ENCODE measurements at regions not wholly inside any gene's neighbourhood (a gene's known extent, or its start where the extent isn't known, plus 50 kb on each side); places are given as distances from the start of the nearest gene placed in this dataset.

DNA sequence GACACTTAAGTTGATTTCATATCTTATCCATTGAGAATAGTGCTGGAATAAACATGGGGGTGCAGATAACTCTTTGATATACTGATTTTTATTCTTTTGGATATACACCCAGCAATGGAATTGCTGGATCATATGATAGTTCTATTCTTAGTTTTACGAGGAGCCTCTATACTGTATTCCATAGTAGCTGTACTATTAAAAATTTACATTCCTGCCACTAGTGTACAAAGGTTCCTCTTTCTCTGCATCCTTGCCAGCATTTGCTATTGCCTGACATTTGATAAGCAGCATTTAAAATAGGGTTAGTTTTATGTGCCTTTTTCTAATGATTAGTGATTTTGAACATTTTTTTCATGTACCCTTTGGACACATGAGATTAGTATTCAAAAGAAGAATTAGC is 554.2 kb downstream of the JRKL start:
- WGBS, 3 donors, result 67 to 81% (median 73%) methylated on average over 1 of the region's 1 CpG
- DNase-seq, result no peak
- H3K36me3 ChIP-seq (ENCODE audit: control insufficient read depth in 3 of 3, insufficient read depth in 2 of 3, low read depth in 1 of 3, low read length in 3 of 3), result no peaks in the 10 kb centered on the region
- FAIRE-seq, result no peak
- no peaks in the 10 kb centered on the region for H3K27me3 ChIP-seq (ENCODE audit: control insufficient read depth in 3 of 3, insufficient read depth in 3 of 3, low read length in 3 of 3)
- H3K4me1 ChIP-seq (ENCODE audit: control insufficient read depth in 3 of 3, insufficient read depth in 2 of 3, low read depth in 1 of 3, low read length in 2 of 3), result no peaks in the 10 kb centered on the region
- no peak overlapping the region for H3K4me3 ChIP-seq (ENCODE audit: low read depth in 1 of 3, low read length in 3 of 3)
- H3K9me3 ChIP-seq (ENCODE audit: control insufficient read depth in 2 of 2, insufficient read depth in 1 of 2, low read depth in 1 of 2, low read length in 1 of 2), result no peaks in the 10 kb centered on the region
- no peak overlapping the region for H3K27ac ChIP-seq (ENCODE audit: low read depth in 1 of 3, low read length in 2 of 3)

DNA sequence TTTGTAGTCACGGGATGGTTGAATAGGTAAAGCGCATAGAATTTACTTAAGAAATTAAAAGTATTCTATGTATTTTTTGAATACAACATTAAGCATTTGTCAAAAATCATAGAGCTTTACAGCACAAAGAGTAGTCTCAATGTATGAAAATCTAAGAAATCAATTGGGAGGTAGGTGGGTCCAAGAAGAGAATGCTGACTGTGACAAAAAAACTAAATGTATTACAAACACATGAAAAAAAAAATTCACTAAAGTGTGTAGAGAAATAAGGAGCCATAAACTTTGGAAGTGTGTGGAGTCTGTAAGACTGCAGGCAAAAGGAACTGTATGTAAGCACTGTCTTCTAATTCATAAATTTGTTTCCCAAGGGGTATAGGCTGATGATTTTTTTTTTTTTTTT is 558.3 kb downstream of the JRKL start:
- no peak for FAIRE-seq
- Histone ChIP-seq H3K27ac (ENCODE audit: low read depth in 1 of 3, low read length in 2 of 3) (no peak overlapping the region), H3K27me3 (ENCODE audit: control insufficient read depth in 3 of 3, insufficient read depth in 3 of 3, low read length in 3 of 3) (no peaks in the 10 kb centered on the region), H3K9me3 (ENCODE audit: control insufficient read depth in 2 of 2, insufficient read depth in 1 of 2, low read depth in 1 of 2, low read length in 1 of 2) (no peaks in the 10 kb centered on the region), H3K36me3 (ENCODE audit: control insufficient read depth in 3 of 3, insufficient read depth in 2 of 3, low read depth in 1 of 3, low read length in 3 of 3) (no peaks in the 10 kb centered on the region), H3K4me3 (ENCODE audit: low read depth in 1 of 3, low read length in 3 of 3) (no peak overlapping the region), H3K4me1 (ENCODE audit: control insufficient read depth in 3 of 3, insufficient read depth in 2 of 3, low read depth in 1 of 3, low read length in 2 of 3) (no peaks in the 10 kb centered on the region)
- 91 to 94% (median 93%) methylated on average over 2 of the region's 2 CpGs for WGBS, 3 donors
- DNase-seq, result no peak

DNA sequence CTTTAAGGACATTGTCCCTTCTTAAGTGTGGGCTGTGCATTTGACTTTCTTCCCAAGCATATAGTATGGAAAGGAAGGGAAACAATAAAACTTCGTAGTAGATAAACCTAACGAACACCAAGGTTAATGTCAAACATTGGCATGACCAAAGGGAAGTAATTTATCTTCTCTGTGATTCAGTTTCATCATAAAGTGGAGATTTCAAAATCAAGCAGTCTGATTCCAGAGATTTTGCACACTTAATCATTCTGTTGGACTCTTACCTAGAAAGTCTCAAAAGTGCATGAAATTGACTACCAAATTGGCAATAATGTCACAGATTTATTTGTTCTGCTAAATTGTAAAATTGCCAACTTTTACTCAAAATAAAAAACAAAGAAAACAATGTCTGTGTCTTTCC is 559.7 kb downstream of the JRKL start:
- H3K4me1 ChIP-seq (ENCODE audit: control insufficient read depth in 3 of 3, insufficient read depth in 2 of 3, low read depth in 1 of 3, low read length in 2 of 3), result no peaks in the 10 kb centered on the region
- H3K27ac ChIP-seq (ENCODE audit: low read depth in 1 of 3, low read length in 2 of 3), result no peak overlapping the region
- DNase-seq, result no peak
- no peaks in the 10 kb centered on the region for H3K36me3 ChIP-seq (ENCODE audit: control insufficient read depth in 3 of 3, insufficient read depth in 2 of 3, low read depth in 1 of 3, low read length in 3 of 3)
- H3K4me3 ChIP-seq (ENCODE audit: low read depth in 1 of 3, low read length in 3 of 3), result no peak overlapping the region
- WGBS, 3 donors, result 5 to 26% (median 25%) methylated on average over 2 of the region's 2 CpGs
- FAIRE-seq, result no peak
- no peaks in the 10 kb centered on the region for H3K9me3 ChIP-seq (ENCODE audit: control insufficient read depth in 2 of 2, insufficient read depth in 1 of 2, low read depth in 1 of 2, low read length in 1 of 2)
- no peaks in the 10 kb centered on the region for H3K27me3 ChIP-seq (ENCODE audit: control insufficient read depth in 3 of 3, insufficient read depth in 3 of 3, low read length in 3 of 3)

DNA sequence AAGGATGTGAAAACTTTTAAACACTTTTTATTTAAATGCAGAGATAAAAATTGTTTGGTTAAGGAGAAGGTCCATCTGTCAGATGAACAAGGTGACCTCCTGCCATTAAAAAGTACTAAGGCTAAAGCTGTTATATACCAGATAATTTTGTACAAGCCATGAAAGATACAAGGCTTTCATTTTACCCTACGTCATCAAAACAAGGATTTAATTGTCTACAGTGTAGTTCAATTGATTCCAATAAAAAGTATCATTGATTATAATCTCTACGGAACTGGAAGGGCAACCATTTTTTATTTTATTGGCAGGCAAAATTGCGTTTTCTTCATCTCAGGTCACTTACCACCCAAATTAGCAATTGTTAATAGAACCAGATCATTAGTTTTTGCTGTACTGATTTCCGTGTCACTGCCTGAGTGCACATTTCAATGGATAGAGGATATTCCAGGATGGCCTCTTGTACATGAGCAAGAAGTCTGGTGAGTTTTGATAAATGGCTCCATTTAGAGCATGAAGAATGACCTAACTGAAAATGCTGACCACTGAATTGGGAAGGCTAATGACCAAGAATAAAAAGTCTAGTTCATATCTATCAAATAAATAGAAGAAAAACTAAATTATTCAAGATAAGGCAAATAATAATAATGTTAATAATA is 564.9 kb downstream of the JRKL start:
- FAIRE-seq (no peak), DNase-seq (no peak)
- H3K4me3 ChIP-seq (ENCODE audit: low read depth in 1 of 3, low read length in 3 of 3), result no peak overlapping the region
- no peaks in the 10 kb centered on the region for H3K36me3 ChIP-seq (ENCODE audit: control insufficient read depth in 3 of 3, insufficient read depth in 2 of 3, low read depth in 1 of 3, low read length in 3 of 3)
- H3K27ac ChIP-seq (ENCODE audit: low read depth in 1 of 3, low read length in 2 of 3), result no peak overlapping the region
- WGBS, 3 donors, result 65 to 81% (median 68%) methylated on average over 4 of the region's 4 CpGs
- no peaks in the 10 kb centered on the region for H3K4me1 ChIP-seq (ENCODE audit: control insufficient read depth in 3 of 3, insufficient read depth in 2 of 3, low read depth in 1 of 3, low read length in 2 of 3)
- no peaks in the 10 kb centered on the region for H3K27me3 ChIP-seq (ENCODE audit: control insufficient read depth in 3 of 3, insufficient read depth in 3 of 3, low read length in 3 of 3)
- H3K9me3 ChIP-seq (ENCODE audit: control insufficient read depth in 2 of 2, insufficient read depth in 1 of 2, low read depth in 1 of 2, low read length in 1 of 2), result no peaks in the 10 kb centered on the region

DNA sequence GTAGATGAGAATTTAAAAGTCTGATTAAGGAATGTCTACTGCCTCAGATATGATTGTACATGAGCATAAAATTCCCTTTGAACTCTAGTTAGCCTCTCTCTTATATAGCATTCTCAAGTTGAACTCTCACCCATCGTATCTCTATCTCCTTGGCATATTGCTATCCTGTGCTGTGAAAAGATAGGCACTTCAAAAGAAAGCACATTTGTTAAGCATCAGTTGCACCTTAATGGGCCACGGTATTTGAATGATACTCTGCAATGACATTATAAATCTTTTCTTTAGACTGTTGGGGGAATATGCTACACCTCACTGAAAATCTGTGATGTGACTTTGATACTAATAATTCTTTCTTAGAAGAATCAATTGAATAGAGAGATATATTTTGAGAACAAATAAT is 570.7 kb downstream of the JRKL start:
- DNase-seq (no peak), FAIRE-seq (no peak)
- Histone ChIP-seq H3K27me3 (ENCODE audit: control insufficient read depth in 3 of 3, insufficient read depth in 3 of 3, low read length in 3 of 3) (no peaks in the 10 kb centered on the region), H3K27ac (ENCODE audit: low read depth in 1 of 3, low read length in 2 of 3) (no peak overlapping the region), H3K4me3 (ENCODE audit: low read depth in 1 of 3, low read length in 3 of 3) (no peak overlapping the region), H3K4me1 (ENCODE audit: control insufficient read depth in 3 of 3, insufficient read depth in 2 of 3, low read depth in 1 of 3, low read length in 2 of 3) (no peaks in the 10 kb centered on the region), H3K9me3 (ENCODE audit: control insufficient read depth in 2 of 2, insufficient read depth in 1 of 2, low read depth in 1 of 2, low read length in 1 of 2) (no peaks in the 10 kb centered on the region), H3K36me3 (ENCODE audit: control insufficient read depth in 3 of 3, insufficient read depth in 2 of 3, low read depth in 1 of 3, low read length in 3 of 3) (no peaks in the 10 kb centered on the region)
- 43 to 71% (median 51%) methylated on average over 2 of the region's 2 CpGs for WGBS, 3 donors

DNA sequence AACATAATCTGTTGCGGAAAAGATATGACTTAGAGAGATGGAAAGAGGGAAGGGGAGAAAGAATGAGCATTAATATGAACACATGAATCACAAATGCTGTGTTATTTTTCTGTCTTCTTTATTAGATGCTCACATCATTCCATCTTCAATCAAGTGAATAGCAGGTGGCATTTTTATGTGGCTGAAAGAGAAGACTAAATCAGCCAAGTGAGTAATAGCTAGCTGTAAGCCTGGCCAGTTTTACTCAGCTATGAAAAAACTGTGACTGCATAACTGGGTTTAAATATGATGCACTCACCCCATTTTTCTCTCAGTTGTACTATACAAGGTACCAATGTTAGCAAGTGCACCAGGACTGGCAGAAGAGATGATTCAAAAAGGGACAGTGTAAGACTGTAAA is 571.1 kb downstream of the JRKL start:
- 88 to 97% (median 93%) methylated on average over 1 of the region's 1 CpG for whole genome bisulfite sequencing, 3 donors
- no peak for FAIRE-seq
- H3K4me3 ChIP-seq (ENCODE audit: low read depth in 1 of 3, low read length in 3 of 3), result no peak overlapping the region

DNA sequence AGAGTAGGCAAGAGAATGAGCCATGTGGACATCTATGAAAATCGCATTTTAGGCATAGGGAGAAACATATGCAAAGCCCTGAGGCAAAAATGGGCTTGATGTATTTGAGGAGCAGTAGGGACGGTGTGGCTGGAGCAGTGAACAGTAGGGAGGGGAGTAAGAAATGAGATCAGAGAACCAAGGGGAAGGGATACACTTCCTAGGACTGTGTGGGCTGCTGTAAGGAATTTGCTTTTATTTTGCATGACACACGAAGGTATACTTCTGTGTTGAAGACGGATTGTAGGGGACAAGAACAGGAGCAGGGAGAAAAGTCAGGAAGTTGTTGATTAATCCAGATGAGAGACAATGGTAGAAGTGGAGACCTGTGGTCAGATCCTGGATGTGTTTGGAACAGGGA is 572.1 kb downstream of the JRKL start:
- FAIRE-seq (no peak), DNase-seq (no peak)
- Histone ChIP-seq H3K4me3 (ENCODE audit: low read depth in 1 of 3, low read length in 3 of 3) (no peak overlapping the region), H3K36me3 (ENCODE audit: control insufficient read depth in 3 of 3, insufficient read depth in 2 of 3, low read depth in 1 of 3, low read length in 3 of 3) (no peaks in the 10 kb centered on the region), H3K27ac (ENCODE audit: low read depth in 1 of 3, low read length in 2 of 3) (no peak overlapping the region), H3K27me3 (ENCODE audit: control insufficient read depth in 3 of 3, insufficient read depth in 3 of 3, low read length in 3 of 3) (no peaks in the 10 kb centered on the region), H3K4me1 (ENCODE audit: control insufficient read depth in 3 of 3, insufficient read depth in 2 of 3, low read depth in 1 of 3, low read length in 2 of 3) (no peaks in the 10 kb centered on the region), H3K9me3 (ENCODE audit: control insufficient read depth in 2 of 2, insufficient read depth in 1 of 2, low read depth in 1 of 2, low read length in 1 of 2) (no peaks in the 10 kb centered on the region)
- 63 to 77% (median 72%) methylated on average over 4 of the region's 4 CpGs for WGBS, 3 donors

More for the DNA sequence above, 571.1 kb downstream of the JRKL start:
- H3K27ac ChIP-seq (ENCODE audit: low read depth in 1 of 3, low read length in 2 of 3), result no peak overlapping the region
- H3K36me3 ChIP-seq (ENCODE audit: control insufficient read depth in 3 of 3, insufficient read depth in 2 of 3, low read depth in 1 of 3, low read length in 3 of 3), result no peaks in the 10 kb centered on the region
- no peaks in the 10 kb centered on the region for H3K9me3 ChIP-seq (ENCODE audit: control insufficient read depth in 2 of 2, insufficient read depth in 1 of 2, low read depth in 1 of 2, low read length in 1 of 2)
- H3K27me3 ChIP-seq (ENCODE audit: control insufficient read depth in 3 of 3, insufficient read depth in 3 of 3, low read length in 3 of 3), result no peaks in the 10 kb centered on the region
- H3K4me1 ChIP-seq (ENCODE audit: control insufficient read depth in 3 of 3, insufficient read depth in 2 of 3, low read depth in 1 of 3, low read length in 2 of 3), result no peaks in the 10 kb centered on the region
- no peak for DNase-seq

DNA sequence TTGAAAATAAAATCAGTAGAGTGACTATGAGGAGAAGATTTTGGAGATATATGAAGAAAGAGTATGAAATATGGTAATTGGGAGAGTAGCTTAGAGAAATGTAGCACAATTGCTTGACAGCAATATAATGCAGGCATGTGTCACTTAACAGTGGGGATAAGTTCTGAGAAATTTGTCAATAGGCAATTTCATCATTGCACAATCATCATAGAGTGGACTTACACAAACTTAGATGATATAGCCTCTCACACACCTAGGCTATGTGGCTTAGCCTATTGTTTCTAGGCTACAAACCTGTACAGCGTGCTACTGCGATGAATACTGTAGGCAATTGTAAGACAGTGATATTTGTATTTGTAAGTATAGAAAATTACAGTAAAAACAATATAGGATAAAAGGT is 573.6 kb downstream of the JRKL start:
- H3K4me3 ChIP-seq (ENCODE audit: low read depth in 1 of 3, low read length in 3 of 3), result no peak overlapping the region
- no peaks in the 10 kb centered on the region for H3K36me3 ChIP-seq (ENCODE audit: control insufficient read depth in 3 of 3, insufficient read depth in 2 of 3, low read depth in 1 of 3, low read length in 3 of 3)
- H3K4me1 ChIP-seq (ENCODE audit: control insufficient read depth in 3 of 3, insufficient read depth in 2 of 3, low read depth in 1 of 3, low read length in 2 of 3), result no peaks in the 10 kb centered on the region
- H3K9me3 ChIP-seq (ENCODE audit: control insufficient read depth in 2 of 2, insufficient read depth in 1 of 2, low read depth in 1 of 2, low read length in 1 of 2), result no peaks in the 10 kb centered on the region
- no peak for DNase-seq
- no peaks in the 10 kb centered on the region for H3K27me3 ChIP-seq (ENCODE audit: control insufficient read depth in 3 of 3, insufficient read depth in 3 of 3, low read length in 3 of 3)
- no peak for FAIRE-seq
- H3K27ac ChIP-seq (ENCODE audit: low read depth in 1 of 3, low read length in 2 of 3), result no peak overlapping the region
- WGBS, 3 donors, result 80 to 96% (median 88%) methylated on average over 2 of the region's 2 CpGs

DNA sequence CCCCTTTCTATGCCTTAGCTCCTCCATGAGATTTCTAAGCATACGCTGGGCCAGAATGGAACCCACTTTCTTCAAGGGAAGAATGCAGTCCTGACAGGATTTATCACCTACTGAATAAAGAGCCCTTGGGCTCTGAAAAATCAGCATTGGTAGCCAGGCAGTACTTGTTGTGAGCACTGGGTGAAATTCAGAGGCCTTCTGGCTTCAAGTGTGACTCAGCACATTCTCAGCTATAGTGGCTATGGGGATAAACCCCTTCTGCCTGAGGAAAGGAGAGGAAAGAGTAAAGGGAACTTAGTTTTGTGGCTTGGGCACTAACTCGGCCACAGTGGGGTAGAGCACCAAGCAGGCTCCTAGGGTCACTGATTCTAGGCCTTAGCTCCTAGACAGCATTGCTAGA is 574.8 kb downstream of the JRKL start:
- WGBS, 3 donors, result 82 to 84% (median 83%) methylated on average over 2 of the region's 2 CpGs
- no peaks in the 10 kb centered on the region for H3K9me3 ChIP-seq (ENCODE audit: control insufficient read depth in 2 of 2, insufficient read depth in 1 of 2, low read depth in 1 of 2, low read length in 1 of 2)
- H3K4me1 ChIP-seq (ENCODE audit: control insufficient read depth in 3 of 3, insufficient read depth in 2 of 3, low read depth in 1 of 3, low read length in 2 of 3), result no peaks in the 10 kb centered on the region
- no peaks in the 10 kb centered on the region for H3K36me3 ChIP-seq (ENCODE audit: control insufficient read depth in 3 of 3, insufficient read depth in 2 of 3, low read depth in 1 of 3, low read length in 3 of 3)
- no peak overlapping the region for H3K4me3 ChIP-seq (ENCODE audit: low read depth in 1 of 3, low read length in 3 of 3)
- FAIRE-seq (no peak), DNase-seq (no peak)
- H3K27me3 ChIP-seq (ENCODE audit: control insufficient read depth in 3 of 3, insufficient read depth in 3 of 3, low read length in 3 of 3), result no peaks in the 10 kb centered on the region
- no peak overlapping the region for H3K27ac ChIP-seq (ENCODE audit: low read depth in 1 of 3, low read length in 2 of 3)
